VCaP (cell line): ENCODE measurements at regions not wholly inside any gene's neighbourhood (a gene's known extent, or its start where the extent isn't known, plus 50 kb on each side); places are given as distances from the start of the nearest gene placed in this dataset.

Experiments used
- H3K27ac ChIP-seq: fragments of 450-650 bp; 2 replicates; pipeline ENCODE4 v1.5.1; 2017
- TF ChIP-seq, protein P1 (sequence below): fragments of 450-650 bp; conservative IDR thresholded peaks from 2 replicates; pipeline ENCODE4 v1.5.1; 2017; ENCODE audit warnings: mild to moderate bottlenecking, moderate library complexity

- TF ChIP-seq, protein P1, sequence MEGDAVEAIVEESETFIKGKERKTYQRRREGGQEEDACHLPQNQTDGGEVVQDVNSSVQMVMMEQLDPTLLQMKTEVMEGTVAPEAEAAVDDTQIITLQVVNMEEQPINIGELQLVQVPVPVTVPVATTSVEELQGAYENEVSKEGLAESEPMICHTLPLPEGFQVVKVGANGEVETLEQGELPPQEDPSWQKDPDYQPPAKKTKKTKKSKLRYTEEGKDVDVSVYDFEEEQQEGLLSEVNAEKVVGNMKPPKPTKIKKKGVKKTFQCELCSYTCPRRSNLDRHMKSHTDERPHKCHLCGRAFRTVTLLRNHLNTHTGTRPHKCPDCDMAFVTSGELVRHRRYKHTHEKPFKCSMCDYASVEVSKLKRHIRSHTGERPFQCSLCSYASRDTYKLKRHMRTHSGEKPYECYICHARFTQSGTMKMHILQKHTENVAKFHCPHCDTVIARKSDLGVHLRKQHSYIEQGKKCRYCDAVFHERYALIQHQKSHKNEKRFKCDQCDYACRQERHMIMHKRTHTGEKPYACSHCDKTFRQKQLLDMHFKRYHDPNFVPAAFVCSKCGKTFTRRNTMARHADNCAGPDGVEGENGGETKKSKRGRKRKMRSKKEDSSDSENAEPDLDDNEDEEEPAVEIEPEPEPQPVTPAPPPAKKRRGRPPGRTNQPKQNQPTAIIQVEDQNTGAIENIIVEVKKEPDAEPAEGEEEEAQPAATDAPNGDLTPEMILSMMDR = no peak
- no peak overlapping the region for H3K27ac ChIP-seq
Measured at GRCh38 chr18:71194438-71194837, 905.6 kb downstream of the SOCS6 start.

DNA sequence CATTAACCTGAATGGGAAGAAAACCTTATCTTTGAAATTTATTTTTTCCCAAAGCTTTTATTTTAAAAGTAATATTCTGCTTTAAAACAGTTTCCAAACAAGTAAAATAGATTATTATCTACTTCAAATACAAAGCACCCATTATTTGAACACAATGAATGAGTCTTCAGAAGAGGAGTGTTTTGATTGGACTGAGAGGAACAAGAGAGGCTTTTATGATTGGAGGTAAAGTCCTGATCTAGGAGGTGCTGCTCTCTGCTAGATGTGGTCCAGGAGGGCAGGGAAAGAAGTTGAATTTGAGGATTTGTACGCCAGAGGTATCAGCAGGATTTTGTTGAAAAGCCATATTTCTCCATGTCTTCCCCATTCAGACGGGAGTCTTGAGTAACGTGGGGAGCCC is 900.7 kb downstream of the SOCS6 start:
- TF ChIP-seq, protein P1 = no peak
- H3K27ac ChIP-seq = no peak overlapping the region

GRCh38 chr18:71168557-71169145 is 879.8 kb downstream of the SOCS6 start:
- H3K27ac ChIP-seq = no peak overlapping the region
- TF ChIP-seq, protein P1 = no peak

- no peak overlapping the region for H3K27ac ChIP-seq
- TF ChIP-seq, protein P1 = no peak
Measured at GRCh38 chr18:71136487-71136886, 847.6 kb downstream of the SOCS6 start.

DNA sequence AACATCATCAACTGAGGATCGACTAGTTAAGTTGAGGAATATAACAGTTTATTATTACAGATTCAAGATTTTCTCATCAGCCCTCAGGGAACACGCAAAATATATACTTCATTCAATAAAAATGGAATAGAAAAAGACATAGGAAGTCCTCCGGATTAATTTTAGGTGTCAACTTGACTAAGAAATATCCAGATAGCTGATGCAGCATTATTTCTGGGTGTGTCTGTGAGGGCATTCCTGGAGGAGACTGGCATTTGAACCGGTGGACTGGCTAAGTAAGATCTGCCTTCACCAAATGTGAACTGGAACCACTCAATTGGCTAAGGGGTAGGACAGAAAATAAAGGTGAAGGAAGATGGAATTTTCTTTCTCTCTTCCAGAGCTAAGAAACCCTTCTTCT is 845.3 kb downstream of the SOCS6 start:
- TF ChIP-seq, protein P1 = no peak
- H3K27ac ChIP-seq = no peak overlapping the region

DNA sequence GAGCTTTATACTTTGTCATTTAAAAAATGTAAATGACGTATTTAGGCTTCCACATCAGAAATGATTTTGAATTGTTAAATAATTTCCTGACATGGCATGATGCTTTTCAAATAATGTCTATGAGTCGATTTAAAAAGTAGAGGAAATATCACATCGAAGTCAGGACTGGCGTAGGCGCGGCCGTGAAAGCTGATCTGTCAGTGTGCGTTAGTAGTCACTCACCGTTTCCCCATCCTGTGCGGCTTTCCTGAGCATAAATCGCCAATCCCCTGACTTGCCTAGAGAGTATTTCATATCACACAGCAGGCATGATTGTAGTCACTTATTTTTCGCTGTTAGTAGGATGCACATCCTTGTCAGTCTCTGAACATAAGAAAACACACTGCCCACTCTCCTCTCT is 843.1 kb downstream of the SOCS6 start:
- H3K27ac ChIP-seq = no peak overlapping the region
- TF ChIP-seq, protein P1 = no peak

- TF ChIP-seq, protein P1 = no peak
- no peak overlapping the region for H3K27ac ChIP-seq
Measured at GRCh38 chr18:71130351-71130750, 841.5 kb downstream of the SOCS6 start.
